Mesodermal cell (in vitro differentiated cells): ENCODE measurements at regions not wholly inside any gene's neighbourhood (a gene's known extent, or its start where the extent isn't known, plus 50 kb on each side); places are given as distances from the start of the nearest gene placed in this dataset.
A peak's percentile ranks its signal among the peaks of the same experiment; 100 is the strongest.
"Not testable (repeated sequence)": the region's sequence is repeated elsewhere in the genome, so short reads cannot be mapped to it uniquely, and the experiment has no call there.

ENCODE experiments used
- H3K27ac ChIP-seq: 2 replicates; pipeline ENCODE4 v1.7.0; 2013; ENCODE audit warnings: mild to moderate bottlenecking, low read depth, low read length, moderate library complexity; ENCODE audit not compliant: severe bottlenecking
- H3K36me3 ChIP-seq: 2 replicates; pipeline ENCODE4 v1.7.1; 2013; ENCODE audit warnings: mild to moderate bottlenecking, low read length, moderate library complexity; ENCODE audit not compliant: control insufficient read depth, insufficient read depth
- H3K4me1 ChIP-seq: one replicate; pipeline ENCODE4 v1.7.1; 2013; ENCODE audit warnings: mild to moderate bottlenecking, low read length; ENCODE audit not compliant: insufficient read depth, control insufficient read depth, poor library complexity, severe bottlenecking
- H3K4me3 ChIP-seq: 2 replicates; pipeline ENCODE4 v1.7.0; 2013; ENCODE audit warnings: low read length, control low read depth, mild to moderate bottlenecking; ENCODE audit not compliant: insufficient read depth, poor library complexity, severe bottlenecking; ENCODE audit errors: extremely low read depth
- H3K9me3 ChIP-seq: 2 replicates; pipeline ENCODE4 v1.7.1; 2013; ENCODE audit warnings: mild to moderate bottlenecking, low read length, moderate library complexity; ENCODE audit not compliant: control insufficient read depth
- WGBS, 2 experiments: methylation state at CpG; one replicate each; pipeline ENCODE4 v1.1.5; 2013; ENCODE audit warnings: missing lambda C conversion rate in 2 of 2; ENCODE audit not compliant: insufficient coverage in 2 of 2; 5-methylcytosine and 5-hydroxymethylcytosine counted together

DNA sequence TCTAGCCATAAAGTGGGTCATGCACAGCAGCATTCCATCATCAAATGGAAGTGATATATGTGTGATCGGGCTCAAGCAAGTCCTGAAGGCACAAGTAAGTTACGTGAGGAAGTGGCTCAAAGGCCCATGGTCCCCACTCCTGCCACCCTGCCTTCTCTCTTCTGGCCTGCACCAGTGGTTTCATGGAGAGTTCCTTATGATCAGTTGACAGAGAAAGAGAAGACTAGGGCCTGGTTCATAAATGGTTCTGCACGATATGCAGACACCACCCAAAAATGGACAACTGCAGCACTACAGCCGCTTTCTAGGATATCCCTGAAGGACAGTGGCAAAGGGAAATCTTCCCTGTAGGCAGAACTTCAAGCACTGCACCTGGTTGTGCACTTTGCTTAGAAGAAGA is 412.6 kb upstream of the SMIM21 start:
- no peaks in the 10 kb centered on the region for H3K36me3 ChIP-seq
- no peaks in the 10 kb centered on the region for H3K9me3 ChIP-seq
- no peak overlapping the region for H3K27ac ChIP-seq
- H3K4me3 ChIP-seq, result no peak overlapping the region
- H3K4me1 ChIP-seq, result no peaks in the 10 kb centered on the region
- 86% methylated on average over 4 of the region's 4 CpGs; no CpG with 5 or more reads in 1 of the 2 experiments for WGBS, 2 experiments

DNA sequence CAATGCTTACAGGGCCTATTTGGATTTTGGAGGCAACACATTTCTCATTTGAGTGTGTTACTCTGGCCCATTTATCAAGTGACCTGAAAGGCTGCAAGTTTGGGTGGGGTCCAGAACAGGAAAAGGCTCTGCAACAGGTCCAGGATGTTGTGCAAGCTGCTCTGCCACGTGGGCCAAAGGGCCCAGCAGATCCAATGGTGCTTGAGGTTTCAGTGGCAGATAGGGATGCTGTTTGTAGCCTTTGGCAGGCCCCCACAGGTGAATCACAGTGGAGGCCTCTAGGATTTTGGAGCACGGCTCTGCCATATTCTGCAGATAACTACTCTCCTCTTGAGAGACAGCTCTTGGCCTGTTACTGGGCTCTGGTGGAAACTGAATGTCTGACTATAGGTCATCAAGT is 412.2 kb upstream of the SMIM21 start:
- H3K27ac ChIP-seq, H3K9me3 ChIP-seq, H3K4me3 ChIP-seq, H3K36me3 ChIP-seq, H3K4me1 ChIP-seq: not testable (repeated sequence)
- WGBS, 2 experiments, result 94% methylated on average over 2 of the region's 2 CpGs; no CpG with 5 or more reads in 1 of the 2 experiments

- Histone ChIP-seq H3K36me3 (no peaks in the 10 kb centered on the region), H3K9me3 (no peaks in the 10 kb centered on the region), H3K4me3 (no peak overlapping the region), H3K27ac (no peak overlapping the region), H3K4me1 (no peaks in the 10 kb centered on the region)
- WGBS, 2 experiments, result 90 to 91% methylated on average over 5 of the region's 6 CpGs
These were observed 411.5 kb upstream of the SMIM21 start for GRCh38 chr18:75839041-75839440.

- Histone ChIP-seq H3K27ac (no peak overlapping the region), H3K9me3 (no peaks in the 10 kb centered on the region), H3K36me3 (no peaks in the 10 kb centered on the region), H3K4me3 (no peak overlapping the region), H3K4me1 (peaks cover 3% of the 10 kb centered on the region)
- 100% methylated on average over 1 of the region's 2 CpGs; no CpG with 5 or more reads in 1 of the 2 experiments for WGBS, 2 experiments
These were observed 409.8 kb upstream of the SMIM21 start for GRCh38 chr18:75837316-75837715.

- WGBS, 2 experiments, result 100% methylated on average over 2 of the region's 2 CpGs; no CpG with 5 or more reads in 1 of the 2 experiments
- no peaks in the 10 kb centered on the region for H3K36me3 ChIP-seq
- no peak overlapping the region for H3K4me3 ChIP-seq
- no peaks in the 10 kb centered on the region for H3K9me3 ChIP-seq
- H3K4me1 ChIP-seq, result peaks cover 3% of the 10 kb centered on the region
- no peak overlapping the region for H3K27ac ChIP-seq
These were observed 409.0 kb upstream of the SMIM21 start for GRCh38 chr18:75836516-75836915.

GRCh38 chr18:75831960-75832359 is 404.5 kb upstream of the SMIM21 start:
- no peaks in the 10 kb centered on the region for H3K36me3 ChIP-seq
- H3K4me1 ChIP-seq, result peaks cover 7% of the 10 kb centered on the region
- 92 to 100% methylated on average over 4 of the region's 4 CpGs for WGBS, 2 experiments
- H3K27ac ChIP-seq, result no peak overlapping the region
- H3K9me3 ChIP-seq, result no peaks in the 10 kb centered on the region
- H3K4me3 ChIP-seq, result no peak overlapping the region

DNA sequence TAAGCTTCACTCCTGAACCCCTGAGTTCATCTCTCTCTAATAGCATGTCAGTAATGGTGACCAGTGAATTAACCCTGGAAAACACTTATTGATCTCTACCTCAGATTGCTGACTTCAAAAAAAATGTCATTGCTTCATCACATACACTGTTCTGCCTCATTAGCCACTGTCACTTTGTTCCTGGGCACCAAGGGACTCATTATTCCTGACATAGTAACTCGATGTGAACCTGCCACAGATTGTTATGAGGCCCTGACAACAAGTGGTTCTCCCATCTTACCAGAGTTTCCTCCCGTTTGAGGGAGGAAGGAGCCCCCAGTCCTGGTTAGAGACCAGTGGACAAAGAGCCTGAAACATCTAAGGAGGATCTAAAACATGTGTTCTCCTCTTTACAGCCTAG is 403.3 kb upstream of the SMIM21 start:
- no peak overlapping the region for H3K4me3 ChIP-seq
- 81 to 82% methylated on average over 2 of the region's 2 CpGs for WGBS, 2 experiments

GRCh38 chr18:75829091-75829490 is 401.6 kb upstream of the SMIM21 start:
- Histone ChIP-seq H3K4me3 (no peak overlapping the region), H3K36me3 (no peaks in the 10 kb centered on the region), H3K4me1 (peaks cover 7% of the 10 kb centered on the region), H3K27ac (no peak overlapping the region), H3K9me3 (no peaks in the 10 kb centered on the region)
- 92 to 100% methylated on average over 2 to 3 of the region's 4 CpGs for WGBS, 2 experiments

More for the DNA sequence above, 403.3 kb upstream of the SMIM21 start:
- Histone ChIP-seq H3K27ac (no peak overlapping the region), H3K9me3 (no peaks in the 10 kb centered on the region), H3K4me1 (peaks cover 7% of the 10 kb centered on the region), H3K36me3 (no peaks in the 10 kb centered on the region)

GRCh38 chr18:75828379-75828778 is 400.9 kb upstream of the SMIM21 start:
- H3K36me3 ChIP-seq, result no peaks in the 10 kb centered on the region
- no peak overlapping the region for H3K4me3 ChIP-seq
- no peaks in the 10 kb centered on the region for H3K9me3 ChIP-seq
- peak overlapping the region; percentile 19 for H3K27ac ChIP-seq
- peaks cover 8% of the 10 kb centered on the region for H3K4me1 ChIP-seq
- 67% methylated on average over 1 of the region's 4 CpGs; no CpG with 5 or more reads in 1 of the 2 experiments for WGBS, 2 experiments

DNA sequence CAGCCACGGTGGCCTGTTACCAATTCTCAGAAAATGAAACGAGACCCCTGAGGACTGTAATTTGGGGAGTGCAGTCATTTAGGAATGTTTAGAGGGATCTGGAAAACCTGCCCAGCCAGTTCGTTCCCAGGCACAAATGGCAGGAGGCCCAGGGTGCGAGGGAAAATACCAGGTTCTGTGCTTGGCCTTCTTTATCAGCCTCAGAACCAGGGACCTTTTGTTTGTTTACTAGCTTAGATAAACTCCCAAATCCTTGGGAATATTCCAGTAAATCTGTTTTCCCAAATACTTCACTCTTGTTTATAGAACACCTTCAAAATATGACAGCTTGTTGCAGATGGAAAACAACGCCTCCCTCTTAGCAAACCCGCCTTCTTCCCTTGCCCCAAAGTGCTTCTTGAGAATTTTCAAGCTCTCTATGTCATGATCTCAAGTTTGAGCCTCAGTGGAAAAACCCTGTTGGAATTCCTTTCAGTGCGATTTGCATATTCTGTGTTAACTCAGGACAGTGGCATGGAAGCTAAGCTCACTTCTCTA is 400.3 kb upstream of the SMIM21 start:
- H3K4me1 ChIP-seq, result peaks cover 13% of the 10 kb centered on the region
- H3K36me3 ChIP-seq, result no peaks in the 10 kb centered on the region
- H3K4me3 ChIP-seq, result no peak overlapping the region
- WGBS, 2 experiments, result 87 to 94% methylated on average over 6 of the region's 7 CpGs
- no peaks in the 10 kb centered on the region for H3K9me3 ChIP-seq
- peak overlapping the region; percentile 19 for H3K27ac ChIP-seq

GRCh38 chr18:75824661-75825060 is 397.2 kb upstream of the SMIM21 start:
- Histone ChIP-seq H3K27ac (no peak overlapping the region), H3K4me1 (peaks cover 13% of the 10 kb centered on the region)
- WGBS, 2 experiments, result 67 to 83% methylated on average over 2 of the region's 3 CpGs

More at GRCh38 chr18:75824661-75825060, 397.2 kb upstream of the SMIM21 start:
- H3K4me3 ChIP-seq, result no peak overlapping the region
- H3K36me3 ChIP-seq, result no peaks in the 10 kb centered on the region
- no peaks in the 10 kb centered on the region for H3K9me3 ChIP-seq
